Stimulated activated naive CD8-positive, alpha-beta T cell treated with anti-CD3 and anti-CD28 coated beads, Interleukin-15, Interleukin-2, amounts not matched to agents 100 U/mL and 50 U/mL, for 24 hours (primary cell): ENCODE measurements at regions not wholly inside any gene's neighbourhood (a gene's known extent, or its start where the extent isn't known, plus 50 kb on each side); places are given as distances from the start of the nearest gene placed in this dataset.
"Not testable (repeated sequence)": the region's sequence is repeated elsewhere in the genome, so short reads cannot be mapped to it uniquely, and the experiment has no call there.

Source experiments
- ATAC-seq: fragments of 150-1000 bp; cut with Tn5 transposase; one replicate; pipeline ENCODE4 v1.10.0; 2021
- DNase-seq: peaks from one replicate; pipeline ENCODE4 v3.0.0; 2021

GRCh38 chr18:30160124-30160523 is 882.4 kb downstream of the DSC3 start:
- ATAC-seq (no peak), DNase-seq (no peak)

GRCh38 chr18:30150586-30151250 is 891.8 kb downstream of the DSC3 start:
- ATAC-seq = no peak
- no peak for DNase-seq

- DNase-seq = no peak
- ATAC-seq = no peak
Measured at GRCh38 chr18:30149585-30149984, 893.0 kb downstream of the DSC3 start.

- no peak for DNase-seq
- no peak for ATAC-seq
Measured at GRCh38 chr18:30142870-30143269, 899.7 kb downstream of the DSC3 start.

GRCh38 chr18:30142248-30142647 is 900.3 kb downstream of the DSC3 start:
- ATAC-seq = no peak
- no peak for DNase-seq

- not testable (repeated sequence) for DNase-seq, ATAC-seq
Measured at GRCh38 chr18:30141506-30141905, 901.0 kb downstream of the DSC3 start.

GRCh38 chr18:30139631-30140287 is 902.8 kb downstream of the DSC3 start:
- no peak for DNase-seq
- ATAC-seq = no peak

GRCh38 chr18:30135938-30136337 is 906.6 kb downstream of the DSC3 start:
- DNase-seq = no peak
- ATAC-seq = no peak

- DNase-seq (no peak), ATAC-seq (no peak)
Measured at GRCh38 chr18:30134020-30134419, 908.5 kb downstream of the DSC3 start.

GRCh38 chr18:30132959-30133358 is 909.6 kb downstream of the DSC3 start:
- DNase-seq (no peak), ATAC-seq (no peak)

- ATAC-seq (no peak), DNase-seq (no peak)
Measured at GRCh38 chr18:30121397-30121796, 921.1 kb downstream of the DSC3 start.

GRCh38 chr18:30113454-30113853 is 929.1 kb downstream of the DSC3 start:
- DNase-seq (no peak), ATAC-seq (no peak)

GRCh38 chr18:30106356-30106755 is 936.2 kb downstream of the DSC3 start:
- no peak for ATAC-seq
- DNase-seq = no peak

GRCh38 chr18:30103881-30104280 is 938.7 kb downstream of the DSC3 start:
- ATAC-seq (no peak), DNase-seq (no peak)

GRCh38 chr18:30096796-30097195 is 945.7 kb downstream of the DSC3 start:
- DNase-seq (no peak), ATAC-seq (no peak)

GRCh38 chr18:30094556-30094955 is 948.0 kb downstream of the DSC3 start:
- DNase-seq (no peak), ATAC-seq (no peak)

- DNase-seq (no peak), ATAC-seq (no peak)
Measured at GRCh38 chr18:30093376-30093775, 949.2 kb downstream of the DSC3 start.

- ATAC-seq (no peak), DNase-seq (no peak)
Measured at GRCh38 chr18:30088238-30089015, 954.1 kb downstream of the DSC3 start.

- ATAC-seq (no peak), DNase-seq (no peak)
Measured at GRCh38 chr18:30086351-30086750, 956.2 kb downstream of the DSC3 start.

- DNase-seq (no peak), ATAC-seq (no peak)
Measured at GRCh38 chr18:30081122-30081521, 961.4 kb downstream of the DSC3 start.

GRCh38 chr18:30072609-30073385 is 969.7 kb downstream of the DSC3 start:
- DNase-seq (no peak), ATAC-seq (no peak)

- ATAC-seq = no peak
- DNase-seq = no peak
Measured at GRCh38 chr18:30066288-30066687, 976.3 kb downstream of the DSC3 start.

- ATAC-seq (no peak), DNase-seq (no peak)
Measured at GRCh38 chr18:30057398-30057797, 985.1 kb downstream of the DSC3 start.
